A673 (cell line): ENCODE measurements at regions not wholly inside any gene's neighbourhood (a gene's known extent, or its start where the extent isn't known, plus 50 kb on each side); places are given as distances from the start of the nearest gene placed in this dataset.

Experiments used
- BruUV-seq: library from RNA; stranded (reverse); fragments of 400-500 nt; replicated peaks from 2 replicates; lab custom pipeline; 2021; lab: Mats Ljungman, UMichigan
- CTCF ChIA-PET: fragments of 300-600 bp; sonication (Branson Sonifier 250); formaldehyde crosslinking; loops from one replicate; lab custom pipeline; 2022; ENCODE audit warnings: antibody characterized with exemption; lab: Charles Lee
- POLR2A ChIA-PET: fragments of 300-600 bp; sonication (Branson Sonifier 250); formaldehyde crosslinking; loops from one replicate; lab custom pipeline; 2022; ENCODE audit warnings: antibody characterized with exemption; ENCODE audit not compliant: low non-redundant PET; lab: Charles Lee
- DNase-seq: peaks from one replicate; pipeline ENCODE4 v3.0.0-alpha.2; 2015; ENCODE audit warnings: low spot score
- H3K27ac ChIP-seq: fragments of 200-600 bp; sonication (generic); 2 replicates; pipeline ENCODE4 v1.5.1; 2016; ENCODE audit warnings: mixed run types, low read depth, mild to moderate bottlenecking, mixed read lengths, antibody characterized with exemption, low read length; ENCODE audit not compliant: poor library complexity, severe bottlenecking
- H3K27me3 ChIP-seq: fragments of 200-600 bp; sonication (generic); replicated peaks from 2 replicates; pipeline ENCODE4 v1.6.1; 2017; ENCODE audit warnings: mixed run types, low read depth, mild to moderate bottlenecking, mixed read lengths, antibody characterized with exemption, low read length; ENCODE audit not compliant: insufficient read depth, poor library complexity
- H3K36me3 ChIP-seq: fragments of 200-600 bp; sonication (generic); 2 replicates; pipeline ENCODE4 v1.6.1; 2016; ENCODE audit warnings: mixed run types, mild to moderate bottlenecking, mixed read lengths, antibody characterized with exemption, low read length; ENCODE audit not compliant: insufficient read depth, poor library complexity, severe bottlenecking
- H3K4me1 ChIP-seq: fragments of 200-600 bp; sonication (generic); 2 replicates; pipeline ENCODE4 v1.6.1; 2017; ENCODE audit warnings: mixed run types, mild to moderate bottlenecking, mixed read lengths, antibody characterized with exemption, low read length; ENCODE audit not compliant: insufficient read depth, poor library complexity, severe bottlenecking
- H3K4me3 ChIP-seq: fragments of 200-600 bp; sonication (generic); 2 replicates; pipeline ENCODE4 v1.5.1; 2016; ENCODE audit warnings: low read depth, mixed run types, mild to moderate bottlenecking, mixed read lengths, low read length; ENCODE audit not compliant: poor library complexity, severe bottlenecking
- H3K9me3 ChIP-seq: fragments of 200-600 bp; sonication (generic); 2 replicates; pipeline ENCODE4 v1.6.1; 2016; ENCODE audit warnings: mixed run types, low read depth, mild to moderate bottlenecking, mixed read lengths, antibody characterized with exemption, low read length; ENCODE audit not compliant: poor library complexity, severe bottlenecking
- CTCF ChIP-seq: fragments of 300-800, 200-600 bp; sonication (generic); conservative IDR thresholded peaks from 2 replicates; pipeline ENCODE4 v1.5.1; 2017; ENCODE audit warnings: low read depth, mild to moderate bottlenecking, antibody characterized with exemption, low read length, moderate library complexity, mixed read lengths
- EZH2 ChIP-seq: fragments of 200-600 bp; sonication (generic); IDR thresholded peaks from 2 replicates; pipeline ENCODE4 v1.6.1; 2017; ENCODE audit warnings: borderline replicate concordance, low read depth, mild to moderate bottlenecking, mixed read lengths, antibody characterized with exemption, low read length; ENCODE audit not compliant: poor library complexity, severe bottlenecking
- intact Hi-C: fragments of 100-400 bp; cut with micrococcal nuclease; formaldehyde crosslinking; loops from one replicate; pipeline ENCODE4 v1.10.0; 2022; ENCODE audit not compliant: unreplicated experiment

GRCh38 chr14:82655770-82656169 is 1122.1 kb upstream of the SEL1L start:
- no peak overlapping the region for H3K27ac ChIP-seq
- DNase-seq, result no peak
- no peaks in the 10 kb centered on the region for H3K4me1 ChIP-seq
- TF ChIP-seq CTCF, result no peak
- no peak for TF ChIP-seq EZH2
- ChIA-PET CTCF (no interaction called here), POLR2A (no interaction called here)
- intact Hi-C loops, result no loop called here
- BruUV-seq, result no TSS peak
- H3K36me3 ChIP-seq, result no peaks in the 10 kb centered on the region
- no peaks in the 10 kb centered on the region for H3K9me3 ChIP-seq
- H3K27me3 ChIP-seq, result no peaks in the 10 kb centered on the region
- H3K4me3 ChIP-seq, result no peak overlapping the region

GRCh38 chr14:82657186-82657675 is 1123.6 kb upstream of the SEL1L start:
- POLR2A ChIA-PET, result no interaction called here
- no peak for DNase-seq
- BruUV-seq, result no TSS peak
- Histone ChIP-seq H3K27me3 (no peaks in the 10 kb centered on the region), H3K27ac (no peak overlapping the region), H3K4me3 (no peak overlapping the region), H3K4me1 (no peaks in the 10 kb centered on the region), H3K9me3 (no peaks in the 10 kb centered on the region), H3K36me3 (no peaks in the 10 kb centered on the region)
- CTCF ChIA-PET, result no interaction called here
- TF ChIP-seq CTCF (no peak), EZH2 (no peak)
- intact Hi-C loops, result no loop called here

GRCh38 chr14:82661258-82661657 is 1127.6 kb upstream of the SEL1L start:
- H3K9me3 ChIP-seq, result no peaks in the 10 kb centered on the region
- no peak overlapping the region for H3K27ac ChIP-seq
- BruUV-seq, result no TSS peak
- POLR2A ChIA-PET, result no interaction called here
- H3K4me1 ChIP-seq, result no peaks in the 10 kb centered on the region
- H3K27me3 ChIP-seq, result no peaks in the 10 kb centered on the region
- intact Hi-C loops, result no loop called here
- TF ChIP-seq EZH2 (no peak), CTCF (no peak)
- DNase-seq, result no peak
- CTCF ChIA-PET, result no interaction called here
- H3K4me3 ChIP-seq, result no peak overlapping the region
- H3K36me3 ChIP-seq, result no peaks in the 10 kb centered on the region
